HFF-Myc (cell line): ENCODE measurements at regions not wholly inside any gene's neighbourhood (a gene's known extent, or its start where the extent isn't known, plus 50 kb on each side); places are given as distances from the start of the nearest gene placed in this dataset.

Experiments used
- DNase-seq: peaks from one replicate; pipeline ENCODE4 v3.0.0-alpha.2; 2011; ENCODE audit warnings: low read depth; ENCODE audit errors: extremely low read depth
- H3K4me3 ChIP-seq: replicated peaks from 2 replicates; pipeline ENCODE4 v1.5.1; 2011; ENCODE audit warnings: low read depth, mild to moderate bottlenecking, control low read depth, low read length
- TF ChIP-seq, protein P1 (sequence below): IDR thresholded peaks from 2 replicates; pipeline ENCODE4 v1.5.1; 2012; ENCODE audit warnings: mild to moderate bottlenecking, low read depth, low read length, control low read depth; ENCODE audit errors: missing control alignments

DNA sequence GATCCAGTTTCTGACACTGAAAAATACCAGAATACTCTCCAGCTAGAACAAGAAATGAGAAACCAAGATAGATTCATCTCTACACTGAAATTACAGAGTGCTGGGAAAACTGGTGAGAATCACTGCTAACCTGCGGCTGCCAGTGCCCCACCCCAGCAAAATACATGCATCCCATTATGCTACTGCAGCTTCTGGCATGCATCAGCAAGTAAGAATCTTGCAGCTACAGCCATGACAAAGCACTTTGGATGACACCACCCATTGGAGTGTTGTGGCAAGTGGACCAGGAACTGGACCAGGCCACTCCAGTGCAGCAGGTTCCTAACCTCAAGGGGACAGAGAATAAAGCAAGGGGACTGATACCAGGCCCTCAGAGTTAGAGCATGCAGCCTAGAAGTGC, 378.8 kb upstream of the ETAA1 start:
- H3K4me3 ChIP-seq, result no peak overlapping the region
- TF ChIP-seq, protein P1, sequence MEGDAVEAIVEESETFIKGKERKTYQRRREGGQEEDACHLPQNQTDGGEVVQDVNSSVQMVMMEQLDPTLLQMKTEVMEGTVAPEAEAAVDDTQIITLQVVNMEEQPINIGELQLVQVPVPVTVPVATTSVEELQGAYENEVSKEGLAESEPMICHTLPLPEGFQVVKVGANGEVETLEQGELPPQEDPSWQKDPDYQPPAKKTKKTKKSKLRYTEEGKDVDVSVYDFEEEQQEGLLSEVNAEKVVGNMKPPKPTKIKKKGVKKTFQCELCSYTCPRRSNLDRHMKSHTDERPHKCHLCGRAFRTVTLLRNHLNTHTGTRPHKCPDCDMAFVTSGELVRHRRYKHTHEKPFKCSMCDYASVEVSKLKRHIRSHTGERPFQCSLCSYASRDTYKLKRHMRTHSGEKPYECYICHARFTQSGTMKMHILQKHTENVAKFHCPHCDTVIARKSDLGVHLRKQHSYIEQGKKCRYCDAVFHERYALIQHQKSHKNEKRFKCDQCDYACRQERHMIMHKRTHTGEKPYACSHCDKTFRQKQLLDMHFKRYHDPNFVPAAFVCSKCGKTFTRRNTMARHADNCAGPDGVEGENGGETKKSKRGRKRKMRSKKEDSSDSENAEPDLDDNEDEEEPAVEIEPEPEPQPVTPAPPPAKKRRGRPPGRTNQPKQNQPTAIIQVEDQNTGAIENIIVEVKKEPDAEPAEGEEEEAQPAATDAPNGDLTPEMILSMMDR, result no peak
- DNase-seq, result no peak

DNA sequence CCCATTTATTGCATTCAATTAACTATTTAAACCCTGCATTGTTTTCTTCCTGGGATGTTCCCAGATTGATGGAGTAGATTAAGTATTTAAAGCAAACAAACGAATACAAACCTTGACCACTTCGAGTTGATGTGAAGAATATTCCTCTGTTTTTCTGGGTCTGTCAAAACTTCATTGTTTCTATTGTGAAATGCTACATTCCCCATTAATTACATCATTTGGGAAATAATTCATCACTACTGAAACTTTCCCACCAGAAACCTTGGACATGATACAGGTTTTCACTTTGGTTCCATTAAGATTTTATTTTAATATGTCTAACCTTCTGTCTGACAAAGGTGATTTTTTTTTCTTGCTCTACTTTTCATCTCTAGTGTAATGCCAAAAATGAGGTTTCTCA, 365.1 kb upstream of the ETAA1 start:
- TF ChIP-seq, protein P1, result no peak
- H3K4me3 ChIP-seq, result no peak overlapping the region
- no peak for DNase-seq

DNA sequence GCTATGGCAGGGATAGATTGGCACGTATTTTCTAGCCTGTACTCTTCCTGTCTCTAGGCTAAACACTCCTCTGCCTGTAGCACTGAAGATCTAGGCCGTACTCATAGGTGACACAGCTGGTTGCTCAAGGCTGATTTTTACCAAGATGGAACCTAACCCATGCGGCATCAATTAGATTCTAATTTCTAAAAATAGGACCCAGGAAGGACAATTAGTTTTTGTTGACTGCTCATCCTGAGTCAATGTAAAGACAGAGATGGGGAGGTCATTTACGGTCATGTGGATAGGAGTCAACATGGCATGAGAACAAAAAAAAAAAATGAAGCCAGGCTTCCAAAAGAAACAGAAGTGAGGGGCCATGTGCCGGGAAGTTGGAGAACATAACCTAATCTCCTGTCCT, 360.7 kb upstream of the ETAA1 start:
- TF ChIP-seq, protein P1, result no peak
- no peak for DNase-seq
- H3K4me3 ChIP-seq, result no peak overlapping the region

DNA sequence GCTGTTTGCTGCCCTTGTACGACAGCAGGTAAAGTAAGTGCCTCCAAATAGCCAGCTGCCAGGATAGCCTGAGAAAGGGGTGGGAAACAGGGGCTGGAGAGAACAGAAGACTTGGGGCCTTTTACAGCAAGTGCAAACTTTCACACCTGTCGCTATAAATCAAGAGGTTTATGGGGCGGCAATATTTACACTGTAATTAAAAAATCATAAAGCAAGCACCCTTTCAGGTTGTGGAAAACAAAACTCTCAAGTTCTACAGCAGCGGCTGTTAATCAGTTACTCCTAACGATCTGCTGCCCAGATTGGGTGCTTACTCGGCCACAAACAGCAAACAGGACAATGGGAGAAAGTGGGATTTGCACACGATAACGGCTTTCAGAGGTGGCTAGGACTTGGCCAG, 359.5 kb upstream of the ETAA1 start:
- TF ChIP-seq, protein P1, result no peak
- no peak overlapping the region for H3K4me3 ChIP-seq
- DNase-seq, result no peak

DNA sequence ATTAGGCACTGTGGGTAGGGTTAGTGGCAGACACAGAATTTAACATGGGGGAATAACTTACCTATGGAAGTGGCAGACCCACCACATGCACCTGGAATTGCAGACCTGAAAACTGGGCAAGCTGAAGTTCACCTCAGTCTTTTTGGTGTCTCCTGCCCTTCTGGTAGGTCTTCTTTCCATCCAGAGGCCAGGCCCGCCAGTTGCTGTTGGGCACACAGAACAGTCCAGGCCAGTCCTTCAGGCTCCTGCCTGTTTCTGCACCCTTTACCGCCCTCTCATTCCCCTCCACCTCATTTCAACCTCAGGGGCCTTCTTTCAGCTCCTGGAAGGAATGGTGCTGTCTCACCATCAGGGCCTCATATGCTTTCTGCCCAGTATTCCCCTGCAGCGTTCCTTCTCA, 358.9 kb upstream of the ETAA1 start:
- DNase-seq, result no peak
- TF ChIP-seq, protein P1, result no peak

DNA sequence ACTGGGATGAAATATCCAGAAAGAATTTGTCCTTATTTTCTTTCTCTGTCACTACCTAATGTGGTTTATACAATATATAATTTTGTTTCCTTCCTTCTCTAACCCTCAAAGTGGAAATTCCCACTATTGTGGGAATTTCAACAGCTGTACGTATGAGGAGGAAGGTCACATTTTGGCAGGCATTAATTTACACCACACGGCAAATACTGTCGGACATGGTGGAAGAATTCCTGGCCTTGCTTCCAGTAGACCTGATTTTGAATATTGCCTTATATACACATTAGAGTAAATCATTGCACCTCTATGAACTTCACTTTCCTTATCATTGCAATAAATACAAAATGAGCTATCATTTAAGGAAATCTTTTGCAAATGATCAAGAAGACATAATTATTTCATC, 358.1 kb upstream of the ETAA1 start:
- no peak overlapping the region for H3K4me3 ChIP-seq
- TF ChIP-seq, protein P1, result no peak
- no peak for DNase-seq

More for the DNA sequence above, 358.9 kb upstream of the ETAA1 start:
- no peak overlapping the region for H3K4me3 ChIP-seq

DNA sequence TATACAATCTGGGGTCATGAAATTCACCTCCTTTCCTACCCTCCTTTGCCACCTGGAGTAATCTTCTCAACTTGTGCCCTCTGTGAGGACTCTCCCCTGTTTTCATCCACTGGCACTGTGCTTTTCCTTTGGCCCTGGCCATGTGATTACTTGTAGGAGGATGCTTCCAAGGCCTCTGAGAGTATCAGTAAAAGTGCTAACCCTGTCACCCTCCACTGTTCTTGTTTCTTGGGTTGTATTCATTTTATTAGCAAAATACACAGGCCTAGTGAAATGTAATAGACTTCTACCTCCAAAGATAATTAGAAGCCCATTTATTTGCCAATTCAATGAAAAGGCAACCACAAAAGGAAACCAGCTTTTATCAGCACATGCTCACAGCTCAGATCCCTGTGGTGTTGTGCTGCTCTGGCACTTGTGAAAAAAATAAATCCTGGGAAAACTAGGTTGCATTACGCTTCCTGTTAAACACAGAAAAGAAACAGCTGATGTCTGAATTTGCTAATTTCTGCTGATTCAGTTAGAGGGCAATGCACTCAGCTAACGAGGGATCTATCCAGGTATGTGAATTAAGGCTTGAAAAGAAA, 357.5 kb upstream of the ETAA1 start:
- H3K4me3 ChIP-seq, result no peak overlapping the region
- DNase-seq, result no peak
- TF ChIP-seq, protein P1, result no peak
